ENCODE measurements at regions not wholly inside any gene's neighbourhood (a gene's known extent, or its start where the extent isn't known, plus 50 kb on each side); places are given as distances from the start of the nearest gene placed in this dataset.

DNA sequence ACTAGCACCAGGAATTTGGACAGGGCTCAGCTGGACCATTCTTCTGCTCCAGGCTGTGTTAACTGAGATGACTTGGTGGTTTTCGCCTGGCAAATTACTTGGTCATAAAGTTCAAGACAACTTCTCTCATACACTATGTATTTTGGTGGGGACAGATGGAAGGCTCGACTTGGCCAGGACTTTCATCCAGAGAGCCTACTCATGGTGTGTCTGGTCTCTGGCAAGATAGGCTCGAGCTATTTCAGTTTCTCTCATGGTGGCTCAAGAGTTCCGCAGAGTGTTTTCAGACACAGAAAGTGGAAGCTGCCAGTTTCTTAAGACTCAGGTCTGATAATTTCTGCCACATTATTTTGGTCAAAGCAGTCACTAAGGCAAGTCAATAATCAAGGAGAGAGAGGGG, 135.6 kb downstream of the IRX2 start:
- DNase-seq (ENCODE audit: low spot score), result no peak
- WGBS, result 93% methylated on average over 4 of the region's 4 CpGs
- Histone ChIP-seq H3K4me1 (replicated peaks) (no peaks in the 10 kb centered on the region), H3K27me3 (replicated peaks; ENCODE audit: insufficient read depth) (no peaks in the 10 kb centered on the region), H3K9me3 (no peaks in the 10 kb centered on the region), H3K4me3 (no peak overlapping the region), H3K36me3 (no peaks in the 10 kb centered on the region), H3K27ac (no peak overlapping the region)
- intact Hi-C loops (cut with DNase I), result no loop called here
- TF ChIP-seq POLR2A (IDR thresholded peaks at IDR 0.05) (no peak), CTCF (IDR thresholded peaks at IDR 0.05) (no peak), POLR2AphosphoS5 (IDR thresholded peaks at IDR 0.05) (no peak)

DNA sequence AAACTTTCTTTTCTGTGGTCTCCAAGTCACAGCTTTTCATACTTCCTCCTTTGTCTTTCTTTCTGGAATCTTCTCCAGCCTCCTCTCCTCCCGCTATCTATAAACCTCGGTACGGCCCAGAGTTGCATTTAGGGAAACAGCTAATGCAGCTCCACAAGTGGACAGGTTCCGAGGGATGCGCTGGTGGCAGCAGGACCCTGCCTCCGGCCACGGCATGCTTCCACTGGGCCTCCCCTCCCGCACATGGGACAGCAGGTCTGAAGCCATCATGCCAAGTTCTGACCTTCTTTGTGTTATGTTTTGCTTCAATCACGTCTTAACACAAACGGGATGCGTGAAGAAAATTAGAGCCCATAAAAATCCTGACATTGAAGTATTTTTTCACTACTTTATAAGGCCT, 136.9 kb downstream of the IRX2 start:
- H3K9me3 ChIP-seq, result no peaks in the 10 kb centered on the region
- DNase-seq (ENCODE audit: low spot score), result no peak
- no peaks in the 10 kb centered on the region for H3K27me3 ChIP-seq (replicated peaks; ENCODE audit: insufficient read depth)
- 86% methylated on average over 11 of the region's 11 CpGs for WGBS
- TF ChIP-seq POLR2A (IDR thresholded peaks at IDR 0.05) (no peak), CTCF (IDR thresholded peaks at IDR 0.05) (no peak), POLR2AphosphoS5 (IDR thresholded peaks at IDR 0.05) (no peak)
- no peak overlapping the region for H3K4me3 ChIP-seq
- H3K27ac ChIP-seq, result no peak overlapping the region
- H3K36me3 ChIP-seq, result no peaks in the 10 kb centered on the region
- H3K4me1 ChIP-seq (replicated peaks), result no peaks in the 10 kb centered on the region
- intact Hi-C loops (cut with DNase I), result no loop called here

GRCh38 chr5:2611659-2612058, 139.8 kb downstream of the IRX2 start:
- 87% methylated on average over 7 of the region's 7 CpGs for WGBS
- Histone ChIP-seq H3K27me3 (replicated peaks; ENCODE audit: insufficient read depth) (no peaks in the 10 kb centered on the region), H3K4me1 (replicated peaks) (no peaks in the 10 kb centered on the region), H3K4me3 (no peak overlapping the region), H3K9me3 (no peaks in the 10 kb centered on the region), H3K27ac (no peak overlapping the region), H3K36me3 (no peaks in the 10 kb centered on the region)
- no peak for DNase-seq (ENCODE audit: low spot score)
- intact Hi-C loops (cut with DNase I), result no loop called here
- TF ChIP-seq CTCF (IDR thresholded peaks at IDR 0.05), result no peak
- no peak for TF ChIP-seq POLR2AphosphoS5 (IDR thresholded peaks at IDR 0.05)
- TF ChIP-seq POLR2A (IDR thresholded peaks at IDR 0.05), result no peak

DNA sequence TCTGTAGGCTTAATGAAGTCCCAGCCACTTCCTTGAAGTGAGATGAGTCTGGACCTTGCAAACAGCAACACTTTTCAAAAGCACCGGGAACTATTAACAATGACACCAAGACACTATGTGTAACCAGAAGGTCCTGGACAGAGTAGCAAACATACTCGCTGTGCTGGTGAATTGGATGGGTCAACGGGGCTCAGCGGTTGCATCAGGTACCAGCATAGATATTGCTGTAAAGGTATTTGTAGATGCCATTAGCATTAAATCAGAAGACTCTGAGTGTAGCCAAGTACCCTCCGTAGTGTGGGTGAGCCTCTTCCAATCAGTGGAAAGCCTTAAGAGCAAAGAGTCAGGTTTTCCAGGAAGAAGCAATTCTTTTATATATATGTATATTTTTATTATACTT, 140.5 kb downstream of the IRX2 start:
- H3K27ac ChIP-seq, result no peak overlapping the region
- no peaks in the 10 kb centered on the region for H3K27me3 ChIP-seq (replicated peaks; ENCODE audit: insufficient read depth)
- intact Hi-C loops (cut with DNase I), result no loop called here
- 90% methylated on average over 5 of the region's 5 CpGs for WGBS
- TF ChIP-seq POLR2A (IDR thresholded peaks at IDR 0.05) (no peak), CTCF (IDR thresholded peaks at IDR 0.05) (no peak), POLR2AphosphoS5 (IDR thresholded peaks at IDR 0.05) (no peak)
- H3K9me3 ChIP-seq, result no peaks in the 10 kb centered on the region
- no peaks in the 10 kb centered on the region for H3K4me1 ChIP-seq (replicated peaks)
- H3K4me3 ChIP-seq, result no peak overlapping the region
- no peaks in the 10 kb centered on the region for H3K36me3 ChIP-seq
- no peak for DNase-seq (ENCODE audit: low spot score)

- H3K4me3 ChIP-seq, result no peak overlapping the region
- 85% methylated on average over 6 of the region's 6 CpGs for WGBS
- no peaks in the 10 kb centered on the region for H3K9me3 ChIP-seq
- H3K4me1 ChIP-seq (replicated peaks), result no peaks in the 10 kb centered on the region
- no peaks in the 10 kb centered on the region for H3K36me3 ChIP-seq
- no peaks in the 10 kb centered on the region for H3K27me3 ChIP-seq (replicated peaks; ENCODE audit: insufficient read depth)
- no peak overlapping the region for H3K27ac ChIP-seq
- no peak for DNase-seq (ENCODE audit: low spot score)
- TF ChIP-seq POLR2A (IDR thresholded peaks at IDR 0.05) (no peak), CTCF (IDR thresholded peaks at IDR 0.05) (no peak), POLR2AphosphoS5 (IDR thresholded peaks at IDR 0.05) (no peak)
- intact Hi-C loops (cut with DNase I), result no loop called here
Observed at GRCh38 chr5:2608391-2608790, 143.1 kb downstream of the IRX2 start.
